ENCODE measurements at regions not wholly inside any gene's neighbourhood (a gene's known extent, or its start where the extent isn't known, plus 50 kb on each side); places are given as distances from the start of the nearest gene placed in this dataset.

DNA sequence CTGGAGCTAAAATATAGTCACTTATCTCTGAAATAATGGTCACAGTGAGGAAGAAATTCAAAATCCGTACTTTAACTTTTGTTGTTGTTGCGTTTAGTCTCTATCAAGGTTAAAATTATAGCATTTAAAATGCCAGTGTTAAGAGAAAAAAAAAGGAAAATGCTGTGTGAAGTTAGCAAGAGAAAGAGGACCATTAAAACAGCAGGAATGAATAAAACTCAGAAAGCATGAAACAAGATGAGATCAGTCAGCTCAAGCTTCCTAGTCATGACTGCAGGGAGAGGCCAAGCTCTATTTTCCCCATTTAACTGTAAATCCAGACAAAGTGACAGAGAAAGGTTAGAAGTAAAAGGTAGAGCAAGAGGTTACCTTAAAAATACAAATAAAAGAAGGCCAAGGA, 281.7 kb upstream of the ATP5MC3 start:
- no peak for DNase-seq (ENCODE audit: low spot score)

DNA sequence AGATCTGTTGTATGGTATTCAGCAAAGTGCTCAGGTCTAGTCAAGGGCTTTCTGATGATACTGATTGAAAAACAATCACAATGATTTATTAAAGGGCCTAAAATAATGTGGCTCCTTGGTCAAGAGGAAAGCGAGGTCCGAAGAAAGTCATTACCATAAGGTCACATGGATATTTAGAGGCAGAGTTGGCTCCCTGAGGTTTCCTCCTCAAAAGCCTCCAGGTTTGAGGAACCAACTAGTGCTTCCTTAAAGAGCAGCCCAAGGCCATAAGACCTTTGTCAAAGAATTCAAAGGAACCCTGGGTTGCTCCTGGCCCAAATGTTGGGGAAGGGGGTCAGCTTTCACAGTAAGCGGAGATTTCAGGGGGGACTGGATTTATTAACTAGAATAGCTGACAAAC, 280.7 kb upstream of the ATP5MC3 start:
- no peak for DNase-seq (ENCODE audit: low spot score)

DNA sequence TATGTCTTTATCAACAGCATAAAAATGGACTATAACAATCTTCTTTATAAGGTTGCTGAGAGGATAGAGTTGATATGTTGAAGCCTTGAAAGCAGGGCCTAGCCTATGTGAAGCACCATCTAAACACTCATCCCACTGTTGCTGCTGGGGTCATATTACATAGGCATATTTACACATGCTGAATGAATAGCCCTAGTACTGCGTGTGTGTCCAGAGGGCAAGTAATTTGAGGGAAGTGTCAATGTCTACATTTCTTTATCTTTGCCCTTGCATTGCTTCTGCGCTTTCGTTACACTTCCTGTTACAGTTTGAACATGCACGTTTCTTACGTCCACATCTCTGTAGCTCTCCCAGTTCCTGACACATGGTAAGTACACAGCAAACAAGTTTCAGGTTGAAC, 280.3 kb upstream of the ATP5MC3 start:
- DNase-seq (ENCODE audit: low spot score): no peak

DNA sequence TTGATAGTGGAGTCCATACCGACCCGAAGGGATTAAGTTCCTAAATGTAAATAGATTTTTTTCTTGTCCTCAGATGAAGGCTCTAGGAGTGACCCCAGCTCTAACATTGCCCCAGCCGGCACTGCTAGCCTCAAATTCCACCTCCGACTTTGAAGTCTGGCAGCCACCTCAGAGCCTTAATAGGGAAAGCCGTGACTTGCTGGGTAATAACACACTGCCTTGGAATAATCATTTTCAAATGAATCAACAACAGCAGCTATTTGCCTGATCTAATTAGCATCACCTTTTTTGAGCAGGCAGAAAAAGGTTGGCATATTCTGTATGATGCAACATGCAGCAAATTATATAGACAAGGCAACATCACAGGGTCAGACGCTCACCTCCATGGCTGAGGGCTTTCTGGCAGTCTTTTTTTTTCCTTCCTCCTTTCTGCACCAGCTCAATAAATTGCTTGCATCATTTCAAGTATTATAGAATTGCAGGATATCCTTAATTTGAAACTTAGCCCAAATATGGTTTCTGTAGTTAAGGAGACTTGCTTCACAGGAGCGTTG, 276.5 kb upstream of the ATP5MC3 start:
- DNase-seq (ENCODE audit: low spot score): no peak

DNA sequence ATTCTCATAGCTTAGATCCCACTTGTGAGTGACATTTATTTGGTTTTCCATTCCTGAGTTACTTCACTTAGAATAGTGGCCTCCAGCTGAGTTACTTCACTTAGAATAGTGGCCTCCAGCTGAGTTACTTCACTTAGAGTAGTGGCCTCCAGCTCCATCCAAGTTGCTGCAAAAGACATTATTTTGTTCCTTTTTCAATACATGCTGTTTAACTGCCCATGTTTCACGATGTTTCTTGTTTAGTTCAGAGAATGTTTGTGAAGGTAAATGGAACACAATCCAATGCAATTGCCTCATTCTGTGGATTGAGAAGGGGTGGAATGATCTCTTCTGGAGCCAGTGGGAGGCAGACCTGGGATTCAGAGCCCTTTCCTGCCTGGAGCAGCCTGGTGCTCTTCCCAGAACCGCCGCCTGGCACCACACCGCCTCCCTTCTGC, 273.5 kb upstream of the ATP5MC3 start:
- no peak for DNase-seq (ENCODE audit: low spot score)

DNA sequence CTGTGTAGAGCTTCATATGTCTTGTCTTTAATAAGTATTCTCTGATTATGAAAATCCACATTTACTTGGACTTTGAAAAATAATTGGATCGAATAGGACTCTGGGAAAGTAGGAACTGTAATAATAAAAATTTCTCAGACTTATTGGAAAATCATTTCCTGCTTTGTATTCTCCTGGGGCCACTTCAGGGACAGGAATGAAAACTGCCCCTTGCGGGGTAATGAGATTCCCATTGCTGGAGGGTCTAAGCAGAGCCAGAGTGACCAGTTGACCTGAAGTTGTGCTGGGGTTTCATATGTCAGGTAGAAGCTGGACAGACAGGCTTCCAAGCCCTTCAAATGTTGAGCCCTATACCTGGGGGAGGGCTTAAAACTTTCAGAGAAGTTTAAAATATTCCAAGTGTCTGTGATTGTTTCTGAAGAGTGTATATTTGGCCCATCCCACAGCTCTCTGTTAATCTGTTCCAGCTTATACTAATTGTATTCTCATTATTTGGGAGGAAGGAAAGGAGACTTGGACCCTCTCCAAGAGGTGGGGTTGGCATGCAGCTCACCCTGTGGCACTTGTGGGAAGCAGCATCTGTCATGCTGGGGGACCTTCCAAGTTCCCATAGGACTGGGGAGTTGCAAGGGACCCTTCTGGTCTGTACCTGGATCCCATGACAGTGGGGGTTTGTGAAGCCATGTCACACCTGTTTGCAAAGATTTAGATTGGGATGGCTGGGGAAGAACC, 268.7 kb upstream of the ATP5MC3 start:
- DNase-seq (ENCODE audit: low spot score): no peak

DNA sequence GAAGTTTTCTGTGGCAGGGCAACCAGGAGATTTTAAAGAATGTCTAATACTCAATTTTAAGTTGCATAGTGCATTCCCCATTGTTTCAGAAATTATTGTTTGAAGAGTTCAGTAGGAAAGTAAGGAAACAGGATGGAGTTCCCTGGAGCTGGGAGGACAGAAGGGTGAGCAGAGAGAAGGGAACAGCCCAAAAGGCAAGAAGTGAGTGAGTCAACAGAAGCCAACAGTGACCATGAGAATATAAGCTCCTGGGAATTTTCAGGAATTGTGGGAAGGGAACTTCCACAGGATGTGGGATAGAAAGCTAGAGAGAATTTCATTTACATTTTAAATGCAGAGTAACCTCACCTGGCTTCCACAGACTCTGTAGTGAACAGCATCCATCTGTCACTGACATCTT, 268.1 kb upstream of the ATP5MC3 start:
- DNase-seq (ENCODE audit: low spot score): no peak

DNA sequence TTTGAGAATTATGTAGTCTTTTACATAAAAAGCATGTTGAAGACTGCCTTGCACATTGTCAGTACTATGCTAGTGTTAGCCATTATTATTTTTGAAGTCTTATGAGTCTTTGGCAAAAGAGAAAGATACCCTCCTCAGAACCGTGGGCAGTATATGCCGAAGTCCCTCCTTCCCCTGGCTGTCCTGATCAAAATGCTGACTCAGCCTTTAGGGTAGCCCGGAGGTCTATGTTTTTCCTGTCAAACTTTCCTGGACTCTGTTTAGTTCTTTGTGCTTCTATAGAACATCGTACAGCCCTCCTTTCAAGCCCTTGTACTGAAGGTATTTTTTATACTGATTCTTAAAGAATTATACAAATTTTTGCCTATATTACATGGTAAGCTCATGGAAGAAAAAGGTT, 264.7 kb upstream of the ATP5MC3 start:
- no peak for DNase-seq (ENCODE audit: low spot score)

DNA sequence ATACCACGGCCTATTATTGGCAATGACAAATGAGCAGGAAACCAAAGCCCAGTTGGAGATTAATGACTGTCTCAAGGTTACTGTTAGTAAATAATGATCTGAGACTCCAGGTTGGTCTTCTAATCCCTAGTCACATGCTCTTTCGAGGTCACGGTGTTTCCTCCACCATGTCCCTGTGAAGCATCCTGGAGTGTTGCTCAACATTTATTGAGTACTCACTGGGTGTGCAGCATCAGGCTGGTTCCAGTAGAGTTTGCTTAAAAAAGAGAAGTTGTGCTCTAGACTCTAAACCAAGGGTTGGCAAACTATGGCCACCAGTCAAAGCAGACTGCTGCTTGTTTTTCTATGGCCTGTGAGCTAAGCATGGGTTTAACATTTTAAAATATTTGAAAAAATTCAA, 263.8 kb upstream of the ATP5MC3 start:
- no peak for DNase-seq (ENCODE audit: low spot score)

DNA sequence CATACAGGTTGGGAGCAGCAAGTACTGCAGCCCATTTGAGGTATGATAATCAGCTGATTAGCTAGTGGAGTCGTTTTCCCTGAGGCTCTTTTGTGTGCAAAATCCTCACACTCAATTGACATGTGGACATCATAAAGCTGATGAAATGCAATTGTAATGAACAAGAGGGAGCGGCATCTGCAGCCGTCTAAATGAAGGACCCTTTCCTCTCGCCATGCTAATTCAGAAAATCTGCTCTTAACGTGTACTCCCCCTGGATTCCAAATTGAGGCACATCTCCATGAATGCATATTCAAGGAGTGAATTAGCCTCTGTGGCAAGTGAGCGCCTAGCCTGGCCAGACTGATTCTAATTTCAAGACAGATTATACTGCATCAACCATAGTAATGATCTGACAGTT, 260.9 kb upstream of the ATP5MC3 start:
- DNase-seq (ENCODE audit: low spot score): no peak

DNA sequence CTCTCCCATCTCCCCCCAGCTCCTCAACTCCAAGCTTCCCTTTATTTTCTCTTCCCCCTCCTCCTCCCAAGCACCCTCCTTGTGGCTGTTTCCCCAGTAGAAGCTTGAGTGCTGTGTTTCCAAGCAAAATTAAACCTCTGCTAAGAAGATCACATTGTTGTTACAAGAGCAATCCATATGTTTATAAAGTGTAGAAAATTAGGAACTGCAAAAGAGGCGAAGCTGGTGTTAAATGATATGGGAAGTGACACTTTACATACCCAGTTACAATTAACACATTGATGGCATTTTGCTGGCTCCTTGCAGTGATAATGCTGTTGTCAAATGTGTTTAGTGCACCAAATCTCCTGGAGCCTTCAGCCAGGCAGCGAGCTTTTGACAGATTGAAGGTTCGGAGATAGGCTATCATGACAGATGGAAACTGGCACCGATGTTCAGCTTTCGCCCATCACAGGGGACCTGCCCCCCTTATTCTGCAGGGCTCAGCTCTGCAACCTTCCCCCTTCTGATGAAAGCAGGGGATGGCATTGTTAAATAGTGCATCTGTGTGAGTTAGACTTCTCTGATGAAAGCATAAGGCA, 259.8 kb upstream of the ATP5MC3 start:
- no peak for DNase-seq (ENCODE audit: low spot score)

DNA sequence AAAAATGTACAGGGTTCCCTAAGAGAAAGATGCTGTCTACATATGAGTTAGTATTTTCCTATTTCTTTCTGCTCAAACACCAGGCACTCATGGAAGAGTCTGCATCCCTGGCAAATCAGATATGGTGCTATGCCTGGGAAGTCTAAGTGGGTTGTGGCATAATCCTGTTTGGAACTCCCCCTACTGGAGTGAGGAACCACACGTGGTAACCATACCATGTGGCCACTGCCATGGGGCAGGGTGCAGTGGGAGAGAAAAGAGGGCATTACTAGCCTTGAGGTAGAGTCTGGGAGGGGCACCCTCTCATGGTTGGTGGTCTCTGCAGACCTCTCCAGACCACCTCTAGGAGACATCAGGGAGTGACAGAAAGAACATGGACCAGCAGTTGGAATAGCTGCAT, 257.9 kb upstream of the ATP5MC3 start:
- DNase-seq (ENCODE audit: low spot score): no peak

DNA sequence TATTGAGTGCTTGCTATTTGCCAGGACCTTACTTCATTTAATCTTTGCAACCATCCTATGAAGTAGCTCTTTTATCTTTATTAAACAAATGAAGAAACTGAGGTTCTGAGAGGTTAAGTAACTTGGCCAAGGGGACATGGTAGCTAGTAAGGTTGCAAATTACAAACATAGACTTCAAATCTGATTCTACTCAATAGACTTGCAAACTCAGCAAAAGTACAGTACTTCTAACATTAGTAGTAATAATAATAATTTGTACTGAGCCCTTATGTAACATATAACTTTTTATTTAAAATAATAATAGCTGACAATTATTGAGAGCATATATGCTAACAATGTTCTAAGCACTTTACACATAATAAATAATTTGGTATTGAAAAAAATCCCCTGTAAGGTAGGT, 255.7 kb upstream of the ATP5MC3 start:
- DNase-seq (ENCODE audit: low spot score): no peak

DNA sequence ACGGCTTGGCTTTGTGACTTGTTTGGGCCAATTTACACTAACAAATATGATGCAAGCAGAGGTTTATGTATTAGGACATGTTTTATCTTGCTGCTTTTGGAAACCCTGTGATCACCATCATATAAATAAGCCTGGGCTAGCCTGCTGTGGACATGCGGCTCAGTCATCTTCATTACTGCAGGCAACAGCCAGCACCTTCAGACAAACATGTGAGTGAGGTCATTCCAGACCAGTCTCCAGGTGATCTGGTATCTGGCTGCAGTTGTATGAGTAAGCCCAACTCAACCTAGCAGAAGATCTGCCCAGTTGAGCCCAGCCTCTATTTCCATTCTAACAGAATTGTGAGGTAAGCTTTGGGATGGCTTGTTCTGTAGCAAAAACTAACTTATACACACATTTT, 254.6 kb upstream of the ATP5MC3 start:
- no peak for DNase-seq (ENCODE audit: low spot score)

DNA sequence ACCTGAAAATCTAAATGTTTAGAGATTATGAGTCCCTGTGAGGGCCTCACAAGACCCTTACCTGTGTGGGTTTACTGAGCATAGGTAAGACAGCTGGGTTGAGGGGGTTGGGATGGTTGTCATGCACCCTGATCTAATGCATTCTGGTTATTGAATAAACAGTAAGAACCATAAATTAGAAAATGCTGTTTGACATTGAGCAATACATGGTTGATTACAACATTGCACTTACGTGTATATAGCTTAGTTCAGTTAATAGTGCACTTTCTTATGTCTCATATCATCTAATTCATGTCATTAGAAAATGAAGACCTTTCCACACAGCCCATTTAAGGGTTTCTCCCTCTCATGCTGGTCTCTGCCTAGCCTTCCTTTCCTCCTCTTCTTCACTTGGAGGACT, 253.5 kb upstream of the ATP5MC3 start:
- DNase-seq (ENCODE audit: low spot score): no peak

DNA sequence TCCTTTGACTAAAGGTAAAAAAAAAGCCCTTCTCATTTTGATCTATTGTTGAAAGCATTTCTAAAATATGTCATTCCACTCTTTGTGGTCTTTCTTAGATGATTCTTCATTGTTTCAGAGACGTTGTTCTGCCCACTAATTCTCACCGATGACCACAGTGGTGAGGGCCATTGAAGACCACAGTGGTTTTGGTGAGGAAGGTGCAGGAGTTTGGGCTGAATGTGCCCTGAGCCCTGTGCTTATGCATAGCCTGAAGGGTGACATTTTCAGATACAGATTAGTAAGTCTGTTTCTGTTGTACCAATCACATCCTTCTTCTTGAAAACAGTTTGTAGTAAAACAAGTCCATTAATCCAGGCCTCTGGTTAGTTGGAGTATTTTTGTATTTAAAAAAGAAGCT, 251.3 kb upstream of the ATP5MC3 start:
- DNase-seq (ENCODE audit: low spot score): no peak

DNA sequence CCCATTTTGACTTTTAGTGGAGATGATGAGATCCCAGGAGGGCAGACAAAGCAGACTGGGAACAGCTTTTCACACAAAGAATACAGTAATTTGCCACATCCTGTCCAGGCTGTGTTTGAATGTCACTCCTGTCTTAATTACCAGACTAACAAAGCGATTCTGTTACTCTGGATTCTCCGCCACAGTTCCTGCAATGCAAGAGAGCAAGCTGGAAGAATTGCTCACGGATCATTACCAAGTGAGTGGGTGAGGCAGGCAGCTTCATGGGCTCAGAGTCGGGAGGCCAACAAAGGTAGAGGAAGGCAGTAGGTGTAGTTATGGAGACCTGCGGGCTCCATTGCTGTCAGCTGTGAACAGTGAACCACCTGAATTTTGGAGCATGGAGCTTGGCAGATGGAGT, 250.5 kb upstream of the ATP5MC3 start:
- no peak for DNase-seq (ENCODE audit: low spot score)

DNA sequence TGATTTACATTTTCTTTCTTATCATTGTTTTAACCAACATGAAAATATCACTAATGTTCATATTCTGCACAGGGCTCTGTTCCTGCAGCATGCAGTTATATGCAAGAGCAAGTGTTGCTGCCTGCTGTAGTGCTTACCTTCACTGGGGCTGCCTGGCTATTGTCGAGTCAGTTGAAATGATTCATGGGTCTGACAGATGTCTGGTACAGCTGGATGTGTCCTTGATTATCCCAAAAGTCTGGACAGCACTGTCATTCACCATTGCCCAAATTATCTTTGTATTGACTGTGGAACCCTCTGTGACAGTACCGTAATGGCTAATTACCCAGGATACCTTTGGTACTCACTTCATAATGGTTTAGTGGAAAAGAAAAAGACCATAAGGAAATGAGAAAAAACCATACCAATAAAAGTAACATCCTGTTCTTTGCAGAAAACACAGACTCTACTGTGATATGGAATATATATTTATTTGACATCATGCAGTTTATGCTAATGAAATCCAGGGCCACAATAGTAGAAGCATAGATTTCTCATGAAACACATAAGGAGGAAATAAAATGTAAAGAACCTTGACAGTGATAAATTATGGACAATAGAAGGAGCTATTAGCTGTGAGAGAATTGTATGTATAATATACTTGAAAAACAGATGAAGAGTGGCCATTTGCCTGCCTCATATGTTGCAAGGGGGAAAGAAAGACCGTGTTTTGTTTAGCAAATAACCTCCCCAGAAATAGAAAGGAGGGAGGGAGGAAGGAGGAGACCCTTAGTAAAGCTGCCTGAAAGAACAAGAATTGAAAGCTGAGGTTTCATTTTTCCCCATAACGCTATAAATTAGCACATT, 249.8 kb upstream of the ATP5MC3 start:
- DNase-seq (ENCODE audit: low spot score): no peak

DNA sequence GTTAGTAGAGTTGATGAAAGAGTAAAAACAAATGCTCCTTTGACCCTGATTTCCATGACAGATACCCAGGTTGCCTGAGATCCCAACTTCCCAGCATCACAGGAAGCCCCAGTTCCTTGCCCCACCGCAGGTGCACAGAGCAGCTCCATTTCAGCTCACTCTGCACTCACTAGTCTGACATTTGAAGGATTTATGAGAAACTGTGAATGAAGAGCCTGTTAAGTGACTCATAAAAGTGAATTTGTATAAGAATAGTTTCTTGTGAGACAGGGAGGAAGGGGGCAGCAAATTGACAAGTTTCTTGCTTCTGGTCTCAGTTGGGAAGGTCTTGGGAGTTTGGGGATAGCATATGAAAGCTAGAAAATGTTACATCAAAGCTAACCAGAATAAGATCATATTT, 248.7 kb upstream of the ATP5MC3 start:
- DNase-seq (ENCODE audit: low spot score): no peak

DNA sequence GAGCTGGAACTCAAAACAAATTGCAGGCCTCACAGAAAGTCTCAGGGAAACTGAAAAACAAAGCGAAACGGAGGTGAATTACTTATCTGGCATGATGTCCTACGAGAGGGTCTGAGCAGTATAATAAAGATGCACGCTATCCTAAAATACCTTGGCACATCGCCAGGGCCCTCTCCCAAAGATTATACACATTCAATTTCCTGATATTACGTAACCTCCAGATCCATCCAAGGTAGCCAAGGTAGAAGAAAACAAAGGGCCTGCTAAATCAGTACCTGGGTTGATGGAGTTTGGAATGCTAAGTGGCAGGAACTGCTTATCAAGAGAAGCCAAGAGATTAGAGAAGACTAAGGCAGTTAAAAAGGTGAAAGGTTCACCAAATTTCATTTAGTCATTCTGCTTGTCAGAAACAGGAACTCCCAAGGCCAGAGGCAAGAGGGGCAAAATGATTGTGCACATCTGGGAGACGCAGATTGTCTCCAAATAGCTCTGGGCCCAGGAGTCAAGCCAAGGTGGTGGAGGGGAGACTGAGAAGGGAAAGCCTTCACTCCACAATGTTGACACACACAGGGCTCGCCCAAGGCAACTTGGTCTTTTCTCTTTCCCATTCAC, 236.8 kb upstream of the ATP5MC3 start:
- no peak for DNase-seq (ENCODE audit: low spot score)

DNA sequence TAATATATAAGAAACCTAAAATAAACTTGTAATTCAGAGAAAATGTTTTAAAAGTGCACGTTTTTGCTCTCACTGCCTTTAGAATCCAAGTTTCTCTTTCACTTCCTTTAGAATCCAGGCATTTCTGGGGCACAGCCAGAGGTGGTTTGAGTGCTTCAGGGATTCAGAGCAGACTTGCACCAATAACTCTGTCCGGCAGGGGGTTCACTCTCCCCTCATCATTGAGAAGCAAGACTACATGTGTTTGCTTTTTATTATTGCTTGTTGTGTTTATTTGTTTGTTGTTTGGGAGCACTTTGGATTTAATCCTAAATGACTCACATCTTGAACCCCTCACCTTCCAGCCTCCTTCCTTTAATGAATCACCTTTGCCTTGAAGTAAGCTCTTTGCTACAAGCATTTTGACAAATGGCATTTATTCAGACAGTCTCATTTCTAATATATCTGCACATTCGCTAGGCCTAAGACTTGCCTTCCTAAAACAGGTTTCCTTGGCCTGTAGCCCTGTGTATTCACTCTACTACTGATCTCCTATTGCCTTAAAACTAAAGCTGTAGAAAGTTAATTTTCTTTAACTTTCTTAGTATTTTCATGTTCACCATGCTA, 233.5 kb upstream of the ATP5MC3 start:
- peak; percentile 40 for DNase-seq (ENCODE audit: low spot score)

Measured in HuH-7.5 (cell line).